Prostate gland (tissue), 2 donors: ENCODE measurements at regions not wholly inside any gene's neighbourhood (a gene's known extent, or its start where the extent isn't known, plus 50 kb on each side); places are given as distances from the start of the nearest gene placed in this dataset.
A peak's percentile ranks its signal among the peaks of the same experiment; 100 is the strongest.

Experiments used
- DNase-seq: peaks from one replicate; pipeline ENCODE4 v3.0.0-alpha.2; 2019; ENCODE audit warnings: low spot score
- H3K27ac ChIP-seq, 2 donors: fragments of 200-600 bp; sonication (generic); 2 replicates each; pipeline ENCODE4 v1.5.1; 2017 to 2019
- H3K27me3 ChIP-seq: fragments of 200-600 bp; sonication (generic); replicated peaks from 2 replicates; pipeline ENCODE4 v1.5.1; 2019; ENCODE audit not compliant: insufficient read depth
- H3K36me3 ChIP-seq, 2 donors: fragments of 200-600 bp; sonication (generic); 1 replicate in 1 of 2; 2 replicates in 1 of 2; pipeline versions ENCODE4 v1.5.1 to v1.8.1; 2017 to 2019
- H3K4me1 ChIP-seq: fragments of 200-600 bp; sonication (generic); replicated peaks from 2 replicates; pipeline ENCODE4 v1.5.1; 2019
- H3K4me3 ChIP-seq, 2 donors: fragments of 200-600 bp; sonication (generic); 2 replicates each; pipeline ENCODE4 v1.5.1; 2017 to 2019
- H3K9me3 ChIP-seq: fragments of 200-600 bp; sonication (generic); 2 replicates; pipeline ENCODE4 v1.5.1; 2017
- CTCF ChIP-seq, 4 experiments: fragments of 200-600 bp in 2 of 4; fragments of 450-650 bp in 2 of 4; sonication (generic) in 2 of 4; IDR thresholded peaks; 1 replicate in 3 of 4; 2 replicates in 1 of 4; pipeline ENCODE4 v1.5.1; 2016 to 2019; ENCODE audit warnings: antibody characterized with exemption in 4 of 4, mild to moderate bottlenecking in 2 of 4, moderate library complexity in 2 of 4
- POLR2A ChIP-seq: fragments of 450-650 bp; IDR thresholded peaks from one replicate; pipeline ENCODE4 v1.6.1; 2016; ENCODE audit warnings: antibody characterized with exemption, mild to moderate bottlenecking
- POLR2AphosphoS5 ChIP-seq: sonication (generic); formaldehyde crosslinking; IDR thresholded peaks from one replicate; pipeline ENCODE4 v1.6.1; 2017; ENCODE audit warnings: antibody characterized with exemption
- WGBS: methylation state at CpG from one replicate; pipeline ENCODE4 v1.1.5; 2018; 5-methylcytosine and 5-hydroxymethylcytosine counted together
- intact Hi-C: fragments of 100-400 bp; cut with DNase I; formaldehyde crosslinking; loops from one replicate; pipeline ENCODE4 v1.14.2; 2022

DNA sequence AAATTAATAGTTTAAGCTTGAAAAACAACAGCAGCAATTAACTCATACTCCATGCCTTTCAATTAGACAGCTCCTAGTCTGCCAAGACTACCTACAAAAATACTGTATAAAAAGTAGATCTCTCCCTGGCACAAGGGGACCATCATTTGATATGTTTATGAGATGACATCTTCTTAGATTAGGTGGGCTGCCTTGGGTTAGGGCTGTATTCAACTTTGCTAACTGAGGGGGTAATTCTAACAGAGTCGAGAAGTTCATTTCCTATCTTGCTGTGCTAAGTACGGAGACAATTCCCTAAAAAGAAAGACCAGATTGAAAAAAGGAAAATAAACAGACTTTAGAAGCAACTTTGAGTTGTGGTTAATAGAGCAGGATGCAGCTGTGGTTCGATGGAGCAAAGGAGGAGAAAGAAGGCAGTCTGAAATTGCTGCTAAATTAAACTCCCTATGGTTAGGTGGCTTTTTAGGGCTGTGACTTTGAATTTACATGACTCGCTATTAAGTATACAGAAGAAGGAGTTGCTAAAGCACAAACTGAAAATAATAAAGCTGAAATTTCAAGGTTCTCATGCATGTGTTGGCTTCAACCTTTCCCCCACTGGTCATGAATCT, 75.4 kb downstream of the CDC7 start:
- DNase-seq, result no peak
- H3K4me3 ChIP-seq, result no peak overlapping the region
- H3K9me3 ChIP-seq, result no peaks in the 10 kb centered on the region
- H3K27me3 ChIP-seq, result no peaks in the 10 kb centered on the region
- H3K36me3 ChIP-seq, result no peaks in the 10 kb centered on the region
- TF ChIP-seq POLR2AphosphoS5, result no peak
- TF ChIP-seq POLR2A, result no peak
- TF ChIP-seq CTCF (IDR thresholded peaks at IDR 0.05), result no peak
- no peak overlapping the region for H3K27ac ChIP-seq
- intact Hi-C loops, result no loop called here
- H3K4me1 ChIP-seq, result peaks cover 7% of the 10 kb centered on the region
- WGBS, result 59% methylated on average over 4 of the region's 4 CpGs

- no peaks in the 10 kb centered on the region for H3K9me3 ChIP-seq
- H3K27ac ChIP-seq, result peak overlapping the region; percentile 38 to 48
- H3K36me3 ChIP-seq, result no peaks in the 10 kb centered on the region
- TF ChIP-seq CTCF (IDR thresholded peaks at IDR 0.05) (no peak), POLR2AphosphoS5 (peak; percentile 33)
- no peaks in the 10 kb centered on the region for H3K27me3 ChIP-seq
- no peak for DNase-seq
- peaks cover 7% of the 10 kb centered on the region for H3K4me1 ChIP-seq
- WGBS, result 78% methylated on average over 5 of the region's 5 CpGs
- no peak overlapping the region for H3K4me3 ChIP-seq
- intact Hi-C loops, result no loop called here
Observed at GRCh38 chr1:91578320-91579109, 77.9 kb downstream of the CDC7 start.

GRCh38 chr1:91579658-91580228, 79.1 kb downstream of the CDC7 start:
- 30% methylated on average over 5 of the region's 5 CpGs for WGBS
- no peak for TF ChIP-seq POLR2A
- TF ChIP-seq CTCF (IDR thresholded peaks at IDR 0.05), result no peak
- TF ChIP-seq POLR2AphosphoS5, result peak; percentile 79
- peak overlapping the region; percentile 8 to 38 for H3K27ac ChIP-seq
- H3K9me3 ChIP-seq, result no peaks in the 10 kb centered on the region
- no peaks in the 10 kb centered on the region for H3K27me3 ChIP-seq
- peaks cover 7% of the 10 kb centered on the region for H3K4me1 ChIP-seq
- H3K4me3 ChIP-seq, result no peak overlapping the region
- intact Hi-C loops, result loop anchor here (5.0 kb wide), 1 partner anchor 42 kb away; no protein-coding TSS in a partner anchor
- no peak for DNase-seq
- H3K36me3 ChIP-seq, result no peaks in the 10 kb centered on the region

GRCh38 chr1:91582431-91582921, 81.8 kb downstream of the CDC7 start:
- intact Hi-C loops, result loop anchor here (5.0 kb wide), 1 partner anchor 45 kb away; no protein-coding TSS in a partner anchor
- Histone ChIP-seq H3K4me3 (no peak overlapping the region), H3K4me1 (peaks cover 7% of the 10 kb centered on the region), H3K27ac (peak overlapping the region; percentile 58 to 69), H3K27me3 (no peaks in the 10 kb centered on the region), H3K9me3 (no peaks in the 10 kb centered on the region), H3K36me3 (no peaks in the 10 kb centered on the region)
- DNase-seq, result no peak
- peak; percentile 42 for TF ChIP-seq POLR2AphosphoS5
- TF ChIP-seq POLR2A, result no peak
- no peak for TF ChIP-seq CTCF (IDR thresholded peaks at IDR 0.05)
- 32% methylated on average over 4 of the region's 4 CpGs for WGBS
